H9 (cell line): ENCODE measurements at regions not wholly inside any gene's neighbourhood (a gene's known extent, or its start where the extent isn't known, plus 50 kb on each side); places are given as distances from the start of the nearest gene placed in this dataset.

ENCODE experiments used
- DNase-seq: peaks from one replicate; pipeline ENCODE4 v3.0.0-alpha.2; 2017
- H2AFZ ChIP-seq: one replicate; pipeline ENCODE4 v1.6.1; 2013; ENCODE audit warnings: mild to moderate bottlenecking, low read length, control low read depth, moderate library complexity
- H2AK5ac ChIP-seq: 2 replicates; pipeline ENCODE4 v1.6.1; 2013; ENCODE audit warnings: low read length, control low read depth, mixed read lengths; ENCODE audit not compliant: insufficient read length
- H2BK120ac ChIP-seq: one replicate; pipeline ENCODE4 v1.6.1; 2013; ENCODE audit warnings: low read depth, mild to moderate bottlenecking, low read length, control low read depth, inconsistent platforms; ENCODE audit not compliant: poor library complexity, severe bottlenecking
- H2BK12ac ChIP-seq: 2 replicates; pipeline ENCODE4 v1.6.1; 2013; ENCODE audit warnings: low read length, control low read depth, mixed read lengths, low read depth; ENCODE audit not compliant: insufficient read length
- H2BK15ac ChIP-seq: 2 replicates; pipeline ENCODE4 v1.6.1; 2013; ENCODE audit warnings: low read depth, low read length, control low read depth
- H2BK20ac ChIP-seq: one replicate; pipeline ENCODE4 v1.6.1; 2013; ENCODE audit warnings: low read depth, mild to moderate bottlenecking, low read length, control low read depth, inconsistent platforms; ENCODE audit not compliant: poor library complexity, severe bottlenecking
- H2BK5ac ChIP-seq: 2 replicates; pipeline ENCODE4 v1.6.1; 2013; ENCODE audit warnings: low read length, control low read depth, mixed read lengths; ENCODE audit not compliant: insufficient read length
- H3K14ac ChIP-seq: 2 replicates; pipeline ENCODE4 v1.6.1; 2013; ENCODE audit warnings: low read length, control low read depth; ENCODE audit not compliant: insufficient read depth
- H3K18ac ChIP-seq: 2 replicates; pipeline ENCODE4 v1.6.1; 2013; ENCODE audit warnings: low read depth, mild to moderate bottlenecking, mixed read lengths, low read length, control low read depth; ENCODE audit not compliant: insufficient read length
- H3K23ac ChIP-seq: 2 replicates; pipeline ENCODE4 v1.6.1; 2013; ENCODE audit warnings: low read length, control low read depth, mixed read lengths, low read depth; ENCODE audit not compliant: insufficient read length
- H3K23me2 ChIP-seq: 2 replicates; pipeline ENCODE4 v1.6.1; 2013; ENCODE audit warnings: low read depth, mild to moderate bottlenecking, mixed read lengths, low read length, control low read depth; ENCODE audit not compliant: insufficient read length, poor library complexity, severe bottlenecking
- H3K27ac ChIP-seq: 2 replicates; pipeline ENCODE4 v1.5.1; 2013; ENCODE audit warnings: low read length, control low read depth, mixed read lengths, low read depth; ENCODE audit not compliant: insufficient read length
- H3K27me3 ChIP-seq: 2 replicates; pipeline ENCODE4 v1.6.1; 2013; ENCODE audit warnings: low read length, control low read depth, inconsistent platforms; ENCODE audit not compliant: insufficient read depth
- H3K4ac ChIP-seq: 2 replicates; pipeline ENCODE4 v1.6.1; 2013; ENCODE audit warnings: low read depth, mild to moderate bottlenecking, control low read depth, inconsistent platforms, low read length, moderate library complexity
- H3K4me1 ChIP-seq: 2 replicates; pipeline ENCODE4 v1.6.1; 2013; ENCODE audit warnings: low read length, control low read depth, inconsistent platforms; ENCODE audit not compliant: insufficient read depth
- H3K4me2 ChIP-seq: 2 replicates; pipeline ENCODE4 v1.6.1; 2013; ENCODE audit warnings: low read length, control low read depth, mixed read lengths; ENCODE audit not compliant: insufficient read length, insufficient read depth
- H3K56ac ChIP-seq: 2 replicates; pipeline ENCODE4 v1.6.1; 2013; ENCODE audit warnings: low read depth, mild to moderate bottlenecking, mixed read lengths, low read length, control low read depth; ENCODE audit not compliant: insufficient read length
- H3K79me1 ChIP-seq: 2 replicates; pipeline ENCODE4 v1.6.1; 2013; ENCODE audit warnings: low read depth, mild to moderate bottlenecking, moderate library complexity, low read length, control low read depth, inconsistent platforms; ENCODE audit not compliant: insufficient read depth, poor library complexity, severe bottlenecking
- H3K79me2 ChIP-seq: 2 replicates; pipeline ENCODE4 v1.6.1; 2013; ENCODE audit warnings: low read length, control low read depth, inconsistent platforms; ENCODE audit not compliant: insufficient read depth
- H3K9ac ChIP-seq: 2 replicates; pipeline ENCODE4 v1.6.1; 2013; ENCODE audit warnings: low read length, control low read depth, mixed read lengths; ENCODE audit not compliant: insufficient read length; ENCODE audit errors: extremely low read depth
- H3K9me3 ChIP-seq: one replicate; pipeline ENCODE4 v1.6.1; 2013; ENCODE audit warnings: low read depth, low read length, inconsistent platforms; ENCODE audit not compliant: control insufficient read depth
- H3T11ph ChIP-seq: one replicate; pipeline ENCODE4 v1.6.1; 2013; ENCODE audit warnings: mild to moderate bottlenecking, low read length, control low read depth, inconsistent platforms
- H4K20me1 ChIP-seq: one replicate; pipeline ENCODE4 v1.6.1; 2013; ENCODE audit not compliant: control insufficient read depth, insufficient read length, insufficient read depth
- H4K5ac ChIP-seq: 2 replicates; pipeline ENCODE4 v1.6.1; 2013; ENCODE audit warnings: low read depth, mild to moderate bottlenecking, mixed read lengths, low read length, control low read depth; ENCODE audit not compliant: insufficient read length
- H4K8ac ChIP-seq: replicated peaks from 2 replicates; pipeline ENCODE4 v1.6.1; 2013; ENCODE audit warnings: low read length, control low read depth, mixed read lengths, low read depth; ENCODE audit not compliant: insufficient read length
- H4K91ac ChIP-seq: 2 replicates; pipeline ENCODE4 v1.6.1; 2013; ENCODE audit warnings: low read depth, mild to moderate bottlenecking, moderate library complexity, mixed read lengths, low read length, control low read depth; ENCODE audit not compliant: insufficient read length
- H3K27ac Mint-ChIP-seq, 3 experiments: 2 replicates in 2 of 3; 3 replicates in 1 of 3; pipeline ENCODE4 v1.8.0; 2020 to 2021; ENCODE audit warnings: mixed read lengths in 3 of 3, mild to moderate bottlenecking in 1 of 3, moderate library complexity in 1 of 3
- H3K27me3 Mint-ChIP-seq: 2 replicates; pipeline ENCODE4 v1.8.0; 2021; ENCODE audit warnings: low read depth, mild to moderate bottlenecking, moderate library complexity, mixed read lengths
- H3K36me3 Mint-ChIP-seq, 3 experiments: 2 replicates in 2 of 3; 3 replicates in 1 of 3; pipeline ENCODE4 v1.8.0; 2020 to 2021; ENCODE audit warnings: low read depth in 3 of 3, mixed read lengths in 3 of 3; ENCODE audit not compliant: insufficient read depth in 1 of 3
- H3K4me1 Mint-ChIP-seq, 2 experiments: 2 replicates each; pipeline ENCODE4 v1.8.0; 2020; ENCODE audit warnings: mixed read lengths in 2 of 2
- H3K4me3 Mint-ChIP-seq, 2 experiments: 2 replicates in 1 of 2; 3 replicates in 1 of 2; pipeline ENCODE4 v1.8.0; 2020 to 2021; ENCODE audit warnings: mild to moderate bottlenecking in 2 of 2, mixed read lengths in 2 of 2, moderate library complexity in 1 of 2
- H3K9me3 Mint-ChIP-seq, 2 experiments: 2 replicates in 1 of 2; 3 replicates in 1 of 2; pipeline ENCODE4 v1.8.0; 2020; ENCODE audit warnings: mild to moderate bottlenecking in 2 of 2, mixed read lengths in 2 of 2, moderate library complexity in 1 of 2
- WGBS: extraction: QIAGEN DNeasy Blood & Tissue Kit; methylation state at CpG from one replicate; pipeline ENCODE4 v1.1.7; 2013; ENCODE audit warnings: missing lambda C conversion rate, low lambda C conversion rate, mixed read lengths; ENCODE audit not compliant: insufficient read length; ENCODE audit errors: extremely low coverage; 5-methylcytosine and 5-hydroxymethylcytosine counted together
- TF ChIP-seq, protein P1 (sequence below): fragments of 200-600 bp; sonication (generic); conservative IDR thresholded peaks from 3 replicates; pipeline ENCODE4 v1.8.0; 2021; ENCODE audit warnings: antibody characterized with exemption, mild to moderate bottlenecking

DNA sequence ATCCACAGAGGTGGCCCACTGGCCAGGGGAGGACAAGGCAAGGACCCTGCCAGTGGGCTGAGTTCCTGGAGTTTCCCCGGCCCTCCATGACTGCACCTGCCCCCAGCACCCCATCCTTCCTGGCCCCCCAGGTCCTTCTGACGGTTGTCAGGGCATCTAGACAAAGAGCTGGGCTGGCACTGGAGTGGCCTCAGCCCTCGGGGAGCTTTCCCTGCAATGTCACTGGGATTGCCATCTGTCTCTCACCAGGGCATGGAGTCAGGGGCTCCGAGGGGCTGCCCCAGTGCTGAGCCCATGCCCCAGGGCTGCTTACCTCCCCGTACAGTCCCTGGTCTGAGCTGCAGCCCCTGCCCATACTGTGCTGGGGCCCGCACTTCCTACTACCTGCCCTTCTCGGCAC lies 446.5 kb upstream of the MKI67 start:
- no peak overlapping the region for H3T11ph ChIP-seq
- no CpG with 5 or more reads among the region's 7 CpGs for WGBS
- H2BK15ac ChIP-seq = no peak overlapping the region

More for the DNA sequence above, 446.5 kb upstream of the MKI67 start:
- peaks cover 13% of the 10 kb centered on the region for H3K27me3 Mint-ChIP-seq
- H3K4me1 Mint-ChIP-seq = peaks cover 26 to 39% of the 10 kb centered on the region in 2 experiments
- H3K9me3 Mint-ChIP-seq = no peaks in the 10 kb centered on the region; a peak in 2 of 5 replicates
- H3K23ac ChIP-seq = no peak overlapping the region
- H3K27me3 ChIP-seq = no peaks in the 10 kb centered on the region
- TF ChIP-seq, protein P1, sequence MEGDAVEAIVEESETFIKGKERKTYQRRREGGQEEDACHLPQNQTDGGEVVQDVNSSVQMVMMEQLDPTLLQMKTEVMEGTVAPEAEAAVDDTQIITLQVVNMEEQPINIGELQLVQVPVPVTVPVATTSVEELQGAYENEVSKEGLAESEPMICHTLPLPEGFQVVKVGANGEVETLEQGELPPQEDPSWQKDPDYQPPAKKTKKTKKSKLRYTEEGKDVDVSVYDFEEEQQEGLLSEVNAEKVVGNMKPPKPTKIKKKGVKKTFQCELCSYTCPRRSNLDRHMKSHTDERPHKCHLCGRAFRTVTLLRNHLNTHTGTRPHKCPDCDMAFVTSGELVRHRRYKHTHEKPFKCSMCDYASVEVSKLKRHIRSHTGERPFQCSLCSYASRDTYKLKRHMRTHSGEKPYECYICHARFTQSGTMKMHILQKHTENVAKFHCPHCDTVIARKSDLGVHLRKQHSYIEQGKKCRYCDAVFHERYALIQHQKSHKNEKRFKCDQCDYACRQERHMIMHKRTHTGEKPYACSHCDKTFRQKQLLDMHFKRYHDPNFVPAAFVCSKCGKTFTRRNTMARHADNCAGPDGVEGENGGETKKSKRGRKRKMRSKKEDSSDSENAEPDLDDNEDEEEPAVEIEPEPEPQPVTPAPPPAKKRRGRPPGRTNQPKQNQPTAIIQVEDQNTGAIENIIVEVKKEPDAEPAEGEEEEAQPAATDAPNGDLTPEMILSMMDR = no peak
- no peak overlapping the region for H2AFZ ChIP-seq
- H2BK120ac ChIP-seq = no peak overlapping the region
- no peak overlapping the region for H3K14ac ChIP-seq
- H2BK20ac ChIP-seq = no peak overlapping the region
- no peaks in the 10 kb centered on the region for H3K23me2 ChIP-seq
- H3K9me3 ChIP-seq = no peaks in the 10 kb centered on the region
- no peak overlapping the region for H3K4me2 ChIP-seq
- no peak overlapping the region for H3K4me3 Mint-ChIP-seq
- peaks cover 0 to 5% (median 4%) of the 10 kb centered on the region in 3 experiments; a peak in 4 of 7 replicates for H3K36me3 Mint-ChIP-seq
- DNase-seq = no peak
- no peak overlapping the region for H2BK12ac ChIP-seq
- H3K79me1 ChIP-seq = no peaks in the 10 kb centered on the region
- H3K27ac Mint-ChIP-seq = no peak overlapping the region
- H3K4me1 ChIP-seq = no peaks in the 10 kb centered on the region
- no peaks in the 10 kb centered on the region for H4K20me1 ChIP-seq
- H3K18ac ChIP-seq = no peak overlapping the region
- H3K27ac ChIP-seq = no peak overlapping the region
- H4K8ac ChIP-seq = no peak overlapping the region
- H2BK5ac ChIP-seq = no peak overlapping the region
- no peaks in the 10 kb centered on the region for H3K79me2 ChIP-seq
- H3K56ac ChIP-seq = no peak overlapping the region
- no peak overlapping the region for H3K9ac ChIP-seq
- no peak overlapping the region for H2AK5ac ChIP-seq
- no peak overlapping the region for H4K5ac ChIP-seq
- no peak overlapping the region for H3K4ac ChIP-seq
- no peak overlapping the region for H4K91ac ChIP-seq
